ENCODE measurements at regions not wholly inside any gene's neighbourhood (a gene's known extent, or its start where the extent isn't known, plus 50 kb on each side); places are given as distances from the start of the nearest gene placed in this dataset.
"Not testable (repeated sequence)": the region's sequence is repeated elsewhere in the genome, so short reads cannot be mapped to it uniquely, and the experiment has no call there.

GRCh38 chr13:24563087-24563486 lies 50.5 kb upstream of the PARP4 start:
- no peak for DNase-seq

- not testable (repeated sequence) for DNase-seq
Measured at GRCh38 chr13:24563971-24564370, 51.4 kb upstream of the PARP4 start.

GRCh38 chr13:24564881-24565280 lies 52.3 kb upstream of the PARP4 start:
- no peak for DNase-seq

GRCh38 chr13:24567593-24567992 lies 55.0 kb upstream of the PARP4 start:
- not testable (repeated sequence) for DNase-seq

GRCh38 chr13:24574847-24575246 lies 62.3 kb upstream of the PARP4 start:
- no peak for DNase-seq

GRCh38 chr13:24580315-24580714 lies 67.7 kb upstream of the PARP4 start:
- DNase-seq: not testable (repeated sequence)

GRCh38 chr13:24581578-24581977 lies 69.0 kb upstream of the PARP4 start:
- DNase-seq: not testable (repeated sequence)

GRCh38 chr13:24591697-24592096 lies 79.1 kb upstream of the PARP4 start:
- DNase-seq: not testable (repeated sequence)

GRCh38 chr13:24597906-24598670 lies 82.1 kb upstream of the ATP12A start:
- not testable (repeated sequence) for DNase-seq

- DNase-seq: not testable (repeated sequence)
Measured at GRCh38 chr13:24599019-24599791, 81.0 kb upstream of the ATP12A start.

- no peak for DNase-seq
Measured at GRCh38 chr13:24605923-24606372, 74.3 kb upstream of the ATP12A start.

GRCh38 chr13:24606486-24607170 lies 73.6 kb upstream of the ATP12A start:
- DNase-seq: no peak

- no peak for DNase-seq
Measured at GRCh38 chr13:24610956-24611355, 69.3 kb upstream of the ATP12A start.

GRCh38 chr13:24612726-24613125 lies 67.5 kb upstream of the ATP12A start:
- no peak for DNase-seq

GRCh38 chr13:24613128-24613527 lies 67.1 kb upstream of the ATP12A start:
- no peak for DNase-seq

- no peak for DNase-seq
Measured at GRCh38 chr13:24613755-24614154, 66.5 kb upstream of the ATP12A start.

GRCh38 chr13:24614306-24615080 lies 65.7 kb upstream of the ATP12A start:
- no peak for DNase-seq

GRCh38 chr13:24615114-24615513 lies 65.1 kb upstream of the ATP12A start:
- DNase-seq: no peak

GRCh38 chr13:24615911-24616472 lies 64.2 kb upstream of the ATP12A start:
- no peak for DNase-seq

GRCh38 chr13:24616514-24616913 lies 63.7 kb upstream of the ATP12A start:
- no peak for DNase-seq

GRCh38 chr13:24617256-24618010 lies 62.8 kb upstream of the ATP12A start:
- no peak for DNase-seq

Measured in effector CD8-positive, alpha-beta T cell (primary cell).